ENCODE measurements at regions not wholly inside any gene's neighbourhood (a gene's known extent, or its start where the extent isn't known, plus 50 kb on each side); places are given as distances from the start of the nearest gene placed in this dataset.

DNA sequence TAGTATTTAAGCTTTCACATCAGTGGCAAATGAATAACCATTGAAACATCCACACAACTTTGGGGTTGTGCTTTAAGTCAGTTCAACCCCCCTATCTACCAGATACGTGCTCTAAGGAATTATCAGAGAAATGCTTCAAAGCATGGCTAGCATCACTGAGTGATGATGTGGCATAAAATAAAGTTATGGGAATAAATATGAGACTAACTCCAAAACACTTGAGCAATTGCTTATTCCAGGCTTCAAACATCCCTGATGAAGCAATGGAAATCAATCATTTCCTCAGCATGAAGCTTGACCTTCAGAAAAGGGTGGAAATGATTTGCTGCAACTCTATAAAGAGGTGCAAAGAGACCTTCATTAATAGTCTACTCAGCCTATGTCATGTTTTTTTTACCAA is 292.0 kb upstream of the SMC2 start:
- intact Hi-C loops (cut with DNase I; ENCODE audit: low total_unique reads) = no loop called here

DNA sequence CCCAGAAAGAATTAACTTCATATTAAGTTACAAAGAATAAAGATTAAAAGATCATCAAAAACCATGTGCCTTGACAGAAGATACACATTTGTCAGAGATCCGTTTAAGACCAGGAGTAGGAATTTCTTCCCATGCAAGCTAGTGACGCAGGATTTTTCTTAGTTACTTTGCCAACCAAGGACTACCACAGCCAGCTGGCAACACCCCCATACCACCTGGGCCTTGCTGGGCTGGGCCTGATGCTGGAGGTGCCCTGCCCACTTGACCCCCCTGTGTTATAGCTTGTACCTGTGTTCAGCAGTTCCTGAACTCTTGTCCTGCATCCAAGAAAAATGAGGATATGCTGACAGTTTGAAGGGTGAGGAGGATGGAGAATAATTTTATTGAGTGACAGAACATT is 290.9 kb upstream of the SMC2 start:
- no peak overlapping the region for H3K27ac ChIP-seq

More for the DNA sequence above, 292.0 kb upstream of the SMC2 start:
- no peaks in the 10 kb centered on the region for H3K4me1 ChIP-seq
- no peaks in the 10 kb centered on the region for H3K36me3 ChIP-seq
- H3K27ac ChIP-seq = no peak overlapping the region
- TF ChIP-seq, protein P1, sequence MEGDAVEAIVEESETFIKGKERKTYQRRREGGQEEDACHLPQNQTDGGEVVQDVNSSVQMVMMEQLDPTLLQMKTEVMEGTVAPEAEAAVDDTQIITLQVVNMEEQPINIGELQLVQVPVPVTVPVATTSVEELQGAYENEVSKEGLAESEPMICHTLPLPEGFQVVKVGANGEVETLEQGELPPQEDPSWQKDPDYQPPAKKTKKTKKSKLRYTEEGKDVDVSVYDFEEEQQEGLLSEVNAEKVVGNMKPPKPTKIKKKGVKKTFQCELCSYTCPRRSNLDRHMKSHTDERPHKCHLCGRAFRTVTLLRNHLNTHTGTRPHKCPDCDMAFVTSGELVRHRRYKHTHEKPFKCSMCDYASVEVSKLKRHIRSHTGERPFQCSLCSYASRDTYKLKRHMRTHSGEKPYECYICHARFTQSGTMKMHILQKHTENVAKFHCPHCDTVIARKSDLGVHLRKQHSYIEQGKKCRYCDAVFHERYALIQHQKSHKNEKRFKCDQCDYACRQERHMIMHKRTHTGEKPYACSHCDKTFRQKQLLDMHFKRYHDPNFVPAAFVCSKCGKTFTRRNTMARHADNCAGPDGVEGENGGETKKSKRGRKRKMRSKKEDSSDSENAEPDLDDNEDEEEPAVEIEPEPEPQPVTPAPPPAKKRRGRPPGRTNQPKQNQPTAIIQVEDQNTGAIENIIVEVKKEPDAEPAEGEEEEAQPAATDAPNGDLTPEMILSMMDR (IDR thresholded peaks at IDR 0.05 in 4 of 5, conservative IDR thresholded peaks at IDR 0.05 in 1 of 5) = no peak
- TF ChIP-seq POLR2A (IDR thresholded peaks at IDR 0.05) = no peak
- DNase-seq (no peak), ATAC-seq (no peak)
- H3K9me3 ChIP-seq = no peaks in the 10 kb centered on the region
- H3K27me3 ChIP-seq = no peaks in the 10 kb centered on the region
- H3K4me3 ChIP-seq = no peak overlapping the region
- in situ Hi-C loops (cut with MboI; ENCODE audit: low sequenced_read_pairs in 4 of 4) = no loop called here

DNA sequence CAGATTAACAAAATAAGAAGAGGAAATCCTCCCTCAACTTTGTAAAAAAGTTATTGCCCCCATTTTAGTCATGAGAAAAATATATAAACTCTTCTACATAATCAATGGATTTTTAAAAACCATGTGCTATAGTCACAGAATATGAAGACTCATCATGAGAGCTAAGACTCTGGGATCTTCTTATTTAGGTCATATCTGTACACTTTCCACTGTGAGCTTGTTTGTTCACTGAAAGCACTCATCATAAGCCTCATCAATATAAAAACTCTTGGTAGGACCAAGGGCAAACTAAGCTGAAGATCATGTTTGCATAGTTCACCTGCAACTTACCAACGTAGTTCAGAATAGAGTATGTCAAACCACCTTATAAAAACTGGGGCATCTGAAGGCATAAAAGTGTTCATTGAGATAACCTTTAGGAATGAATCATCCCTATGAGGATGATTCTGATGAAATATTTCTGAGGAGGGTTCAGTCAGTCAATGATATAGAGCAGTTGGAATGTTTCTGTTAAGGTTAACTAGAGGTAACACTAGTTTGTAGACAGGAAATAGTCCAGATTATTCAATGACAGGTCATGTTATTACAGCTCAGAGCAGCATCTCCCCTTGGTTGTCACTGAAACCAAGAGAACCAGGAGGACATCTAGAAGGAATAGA is 289.9 kb upstream of the SMC2 start:
- Histone ChIP-seq H3K9me3 (no peaks in the 10 kb centered on the region), H3K4me3 (no peak overlapping the region), H3K27ac (no peak overlapping the region), H3K36me3 (no peaks in the 10 kb centered on the region), H3K4me1 (no peaks in the 10 kb centered on the region), H3K27me3 (no peaks in the 10 kb centered on the region)
- TF ChIP-seq, protein P1 (IDR thresholded peaks at IDR 0.05 in 4 of 5, conservative IDR thresholded peaks at IDR 0.05 in 1 of 5) = no peak
- no peak for TF ChIP-seq POLR2A (IDR thresholded peaks at IDR 0.05)
- no peak for ATAC-seq
- DNase-seq = no peak
- intact Hi-C loops (cut with DNase I; ENCODE audit: low total_unique reads) (no loop called here), in situ Hi-C loops (cut with MboI; ENCODE audit: low sequenced_read_pairs in 4 of 4) (no loop called here)

More for the DNA sequence above, 290.9 kb upstream of the SMC2 start:
- in situ Hi-C loops (cut with MboI; ENCODE audit: low sequenced_read_pairs in 4 of 4) (no loop called here), intact Hi-C loops (cut with DNase I; ENCODE audit: low total_unique reads) (no loop called here)
- ATAC-seq = no peak
- H3K36me3 ChIP-seq = no peaks in the 10 kb centered on the region
- H3K27me3 ChIP-seq = no peaks in the 10 kb centered on the region
- H3K4me3 ChIP-seq = no peak overlapping the region
- DNase-seq = no peak
- no peaks in the 10 kb centered on the region for H3K4me1 ChIP-seq
- no peak for TF ChIP-seq POLR2A (IDR thresholded peaks at IDR 0.05)
- TF ChIP-seq, protein P1 (IDR thresholded peaks at IDR 0.05 in 4 of 5, conservative IDR thresholded peaks at IDR 0.05 in 1 of 5) = no peak
- H3K9me3 ChIP-seq = no peaks in the 10 kb centered on the region

DNA sequence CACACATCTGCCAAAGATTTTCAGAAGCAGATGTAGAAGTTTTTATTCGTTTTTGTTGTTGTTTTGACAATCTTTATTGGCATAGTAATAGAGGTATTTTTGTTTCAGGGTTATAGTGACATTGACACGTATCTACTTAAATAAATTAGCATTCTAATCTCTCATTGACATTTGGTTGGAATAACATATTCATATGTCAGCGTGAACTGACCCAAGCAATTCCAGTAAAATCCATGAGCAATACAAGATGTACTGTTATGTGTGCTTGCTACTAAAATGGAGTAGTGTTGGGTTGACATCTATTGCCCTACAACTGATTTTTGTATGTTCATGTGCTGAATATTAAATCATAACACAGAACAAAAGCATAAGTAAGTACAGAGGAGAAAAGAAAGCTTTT is 284.4 kb upstream of the SMC2 start:
- Histone ChIP-seq H3K9me3 (no peaks in the 10 kb centered on the region), H3K4me3 (no peak overlapping the region), H3K27me3 (no peaks in the 10 kb centered on the region), H3K4me1 (no peaks in the 10 kb centered on the region), H3K27ac (no peak overlapping the region), H3K36me3 (no peaks in the 10 kb centered on the region)
- intact Hi-C loops (cut with DNase I; ENCODE audit: low total_unique reads) (no loop called here), in situ Hi-C loops (cut with MboI; ENCODE audit: low sequenced_read_pairs in 4 of 4) (no loop called here)
- ATAC-seq (no peak), DNase-seq (no peak)
- TF ChIP-seq, protein P1 (IDR thresholded peaks at IDR 0.05 in 4 of 5, conservative IDR thresholded peaks at IDR 0.05 in 1 of 5) = no peak
- no peak for TF ChIP-seq POLR2A (IDR thresholded peaks at IDR 0.05)

DNA sequence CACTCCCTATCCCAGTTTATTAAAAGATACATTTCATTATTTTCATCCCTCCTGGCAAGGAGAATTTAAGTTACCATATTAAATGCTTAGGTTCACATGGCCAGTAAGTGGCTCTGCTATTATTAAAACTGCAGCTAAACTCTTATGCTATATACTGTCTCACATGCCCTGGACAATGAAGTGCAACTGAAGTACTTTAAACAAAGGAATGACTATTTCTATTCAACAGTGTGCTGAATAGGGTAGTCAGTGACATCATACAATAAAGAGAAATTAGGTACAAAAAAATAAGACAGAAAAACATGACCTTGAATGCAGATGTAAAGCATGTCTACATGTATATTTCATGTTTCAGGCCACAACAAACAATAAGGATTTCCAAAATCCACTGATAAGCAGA is 282.6 kb upstream of the SMC2 start:
- intact Hi-C loops (cut with DNase I; ENCODE audit: low total_unique reads) (no loop called here), in situ Hi-C loops (cut with MboI; ENCODE audit: low sequenced_read_pairs in 4 of 4) (no loop called here)
- Histone ChIP-seq H3K36me3 (no peaks in the 10 kb centered on the region), H3K27me3 (no peaks in the 10 kb centered on the region), H3K4me1 (no peaks in the 10 kb centered on the region), H3K27ac (no peak overlapping the region), H3K4me3 (no peak overlapping the region), H3K9me3 (no peaks in the 10 kb centered on the region)
- TF ChIP-seq, protein P1 (IDR thresholded peaks at IDR 0.05 in 4 of 5, conservative IDR thresholded peaks at IDR 0.05 in 1 of 5) = no peak
- TF ChIP-seq POLR2A (IDR thresholded peaks at IDR 0.05) = no peak
- ATAC-seq (no peak), DNase-seq (no peak)
